WTC11 (cell line): ENCODE measurements at regions not wholly inside any gene's neighbourhood (a gene's known extent, or its start where the extent isn't known, plus 50 kb on each side); places are given as distances from the start of the nearest gene placed in this dataset.

Experiments used
- ATAC-seq: fragments of 200-7000 bp; cut with Tn5 transposase; 2 replicates; pipeline ENCODE4 v1.10.0; 2021; ENCODE audit warnings: mild to moderate bottlenecking, moderate library complexity
- CTCF ChIA-PET: fragments of 300-600 bp; sonication (Branson Sonifier 250); formaldehyde crosslinking; loops from one replicate; lab custom pipeline; 2021; ENCODE audit warnings: antibody characterized with exemption; lab: Charles Lee
- POLR2A ChIA-PET: fragments of 350-600 bp; sonication (Branson Sonifier 250); formaldehyde crosslinking; loops from one replicate; lab custom pipeline; 2021; ENCODE audit warnings: antibody characterized with exemption; lab: Charles Lee
- DNase-seq: peaks from one replicate; pipeline ENCODE4 v3.0.0; 2021; ENCODE audit warnings: low spot score
- H3K27ac Mint-ChIP-seq: 2 replicates; pipeline ENCODE4 v1.8.0; 2021; ENCODE audit warnings: mixed read lengths
- H3K27me3 Mint-ChIP-seq: 2 replicates; pipeline ENCODE4 v1.8.0; 2021; ENCODE audit warnings: low read depth, mild to moderate bottlenecking, moderate library complexity, mixed read lengths
- H3K36me3 Mint-ChIP-seq: 2 replicates; pipeline ENCODE4 v1.8.0; 2021; ENCODE audit warnings: mixed read lengths
- H3K4me1 Mint-ChIP-seq: 2 replicates; pipeline ENCODE4 v1.8.0; 2022; ENCODE audit warnings: mixed read lengths
- H3K4me3 Mint-ChIP-seq: 2 replicates; pipeline ENCODE4 v1.8.0; 2021; ENCODE audit warnings: mild to moderate bottlenecking, moderate library complexity, mixed read lengths
- H3K9me3 Mint-ChIP-seq: 2 replicates; pipeline ENCODE4 v1.8.0; 2021; ENCODE audit warnings: mixed read lengths
- AFF4 ChIP-seq: sonication (generic); formaldehyde crosslinking; IDR thresholded peaks from 2 replicates; pipeline ENCODE4 v1.8.1; 2023; ENCODE audit warnings: mild to moderate bottlenecking, missing genetic modification reagents, borderline replicate concordance
- AR ChIP-seq: fragments of 250-450 bp; sonication (Bioruptor Pico); IDR thresholded peaks from 2 replicates; pipeline ENCODE4 v1.9.0; 2021; ENCODE audit warnings: mild to moderate bottlenecking
- ATF6 ChIP-seq: sonication (generic); formaldehyde crosslinking; IDR thresholded peaks from 2 replicates; pipeline ENCODE4 v1.8.1; 2023; ENCODE audit warnings: mild to moderate bottlenecking, missing genetic modification reagents
- CTCF ChIP-seq: fragments of 200-600 bp; IDR thresholded peaks from 2 replicates; pipeline ENCODE4 v1.8.0; 2022; ENCODE audit warnings: antibody characterized with exemption
- FOXP1 ChIP-seq: sonication (generic); formaldehyde crosslinking; IDR thresholded peaks from 2 replicates; pipeline ENCODE4 v1.8.0; 2022; ENCODE audit warnings: missing genetic modification reagents, mild to moderate bottlenecking, moderate library complexity, borderline replicate concordance
- IRF2 ChIP-seq: sonication (generic); formaldehyde crosslinking; IDR thresholded peaks from 2 replicates; pipeline ENCODE4 v1.8.0; 2022; ENCODE audit warnings: low read depth, missing genetic modification reagents, borderline replicate concordance
- PRDM15 ChIP-seq: sonication (generic); formaldehyde crosslinking; IDR thresholded peaks from 2 replicates; pipeline ENCODE4 v1.8.0; 2022; ENCODE audit warnings: missing genetic modification reagents
- PREB ChIP-seq: sonication (generic); formaldehyde crosslinking; IDR thresholded peaks from 2 replicates; pipeline ENCODE4 v1.8.1; 2022; ENCODE audit warnings: mild to moderate bottlenecking, missing genetic modification reagents, moderate library complexity, borderline replicate concordance
- SOX15 ChIP-seq: fragments of 250-450 bp; sonication (Bioruptor Pico); IDR thresholded peaks from 2 replicates; pipeline ENCODE4 v1.9.0; 2021; ENCODE audit warnings: mild to moderate bottlenecking
- STAT6 ChIP-seq: sonication (generic); formaldehyde crosslinking; conservative IDR thresholded peaks from 2 replicates; pipeline ENCODE4 v1.8.1; 2023; ENCODE audit warnings: mild to moderate bottlenecking, low read depth, missing genetic modification reagents, moderate library complexity
- ZNF219 ChIP-seq: sonication (generic); formaldehyde crosslinking; IDR thresholded peaks from 2 replicates; pipeline ENCODE4 v1.8.0; 2023; ENCODE audit warnings: missing genetic modification reagents, mild to moderate bottlenecking, borderline replicate concordance
- ZNF671 ChIP-seq: fragments of 250-450 bp; sonication (Bioruptor Pico); IDR thresholded peaks from 2 replicates; pipeline ENCODE4 v1.8.0; 2021; ENCODE audit warnings: mild to moderate bottlenecking

GRCh38 chr4:82049294-82049693 lies 324.5 kb downstream of the HNRNPD start (continued):
- TF ChIP-seq SOX15 (CRISPR knock-in tag) (no peak), AFF4 (CRISPR knock-in tag) (no peak), ATF6 (no peak)

GRCh38 chr4:82047731-82048130 lies 326.1 kb downstream of the HNRNPD start:
- POLR2A ChIA-PET: no interaction called here
- Mint-ChIP-seq H3K27ac (no peak overlapping the region), H3K9me3 (no peaks in the 10 kb centered on the region), H3K36me3 (no peaks in the 10 kb centered on the region), H3K4me1 (peaks cover 15% of the 10 kb centered on the region), H3K4me3 (no peak overlapping the region), H3K27me3 (peaks cover 20% of the 10 kb centered on the region)
- CTCF ChIA-PET: no interaction called here
- ATAC-seq: no peak
- DNase-seq: no peak
- TF ChIP-seq AR (no peak), STAT6 (CRISPR knock-in tag) (no peak), CTCF (no peak), FOXP1 (CRISPR knock-in tag) (no peak), PREB (CRISPR knock-in tag) (no peak), PRDM15 (CRISPR knock-in tag) (no peak), ZNF219 (CRISPR knock-in tag) (no peak), AFF4 (CRISPR knock-in tag) (no peak), IRF2 (CRISPR knock-in tag) (no peak), ZNF671 (CRISPR knock-in tag) (no peak)
